ENCODE measurements at regions not wholly inside any gene's neighbourhood (a gene's known extent, or its start where the extent isn't known, plus 50 kb on each side); places are given as distances from the start of the nearest gene placed in this dataset.
A peak's percentile ranks its signal among the peaks of the same experiment; 100 is the strongest.

GRCh38 chr4:37542706-37543105 lies 143.5 kb downstream of the RELL1 start:
- H3K27me3 ChIP-seq (ENCODE audit: control insufficient read depth, insufficient read depth, low read length, poor library complexity, severe bottlenecking) = no peaks in the 10 kb centered on the region

GRCh38 chr4:37541956-37542355 lies 144.2 kb downstream of the RELL1 start:
- TF ChIP-seq CTCF (conservative IDR thresholded peaks at IDR 0.05) = no peak
- no peaks in the 10 kb centered on the region for H3K27me3 ChIP-seq (ENCODE audit: control insufficient read depth, insufficient read depth, low read length, poor library complexity, severe bottlenecking)
- H3K4me3 Mint-ChIP-seq = no peak overlapping the region
- H3K27ac ChIP-seq (ENCODE audit: low read depth, low read length) = no peak overlapping the region
- H3K36me3 ChIP-seq (ENCODE audit: control insufficient read depth, insufficient read depth, low read length) = no peaks in the 10 kb centered on the region
- H3K9ac ChIP-seq (ENCODE audit: extremely low read depth, low read length, poor library complexity, severe bottlenecking) = no peak overlapping the region
- H3K27ac Mint-ChIP-seq = no peak overlapping the region
- WGBS, 2 experiments (ENCODE audit: insufficient coverage in 1 of 2, insufficient read length in 1 of 2) = 91 to 100% methylated on average over 2 to 4 of the region's 4 CpGs
- H3K9me3 ChIP-seq (ENCODE audit: control insufficient read depth, low read length) = no peaks in the 10 kb centered on the region
- peaks cover 16% of the 10 kb centered on the region for H3K9me3 Mint-ChIP-seq
- no peak for DNase-seq
- H3K4me1 ChIP-seq (ENCODE audit: control insufficient read depth, insufficient read depth, low read length) = no peaks in the 10 kb centered on the region
- no peaks in the 10 kb centered on the region for H3K27me3 Mint-ChIP-seq (ENCODE audit: insufficient read depth)
- H3K36me3 Mint-ChIP-seq (ENCODE audit: low read depth) = no peaks in the 10 kb centered on the region
- peaks cover 14% of the 10 kb centered on the region for H3K4me1 Mint-ChIP-seq
- no peak overlapping the region for H3K4me3 ChIP-seq (ENCODE audit: low read length)

More at GRCh38 chr4:37542706-37543105, 143.5 kb downstream of the RELL1 start:
- no peak overlapping the region for H3K9ac ChIP-seq (ENCODE audit: extremely low read depth, low read length, poor library complexity, severe bottlenecking)
- peaks cover 14% of the 10 kb centered on the region for H3K4me1 Mint-ChIP-seq
- H3K4me1 ChIP-seq (ENCODE audit: control insufficient read depth, insufficient read depth, low read length) = no peaks in the 10 kb centered on the region
- H3K27me3 Mint-ChIP-seq (ENCODE audit: insufficient read depth) = no peaks in the 10 kb centered on the region
- no peaks in the 10 kb centered on the region for H3K36me3 ChIP-seq (ENCODE audit: control insufficient read depth, insufficient read depth, low read length)
- no peaks in the 10 kb centered on the region for H3K9me3 ChIP-seq (ENCODE audit: control insufficient read depth, low read length)
- no peak overlapping the region for H3K27ac Mint-ChIP-seq
- H3K9me3 Mint-ChIP-seq = peaks cover 22% of the 10 kb centered on the region
- peaks cover 3% of the 10 kb centered on the region for H3K36me3 Mint-ChIP-seq (ENCODE audit: low read depth)
- no peak overlapping the region for H3K4me3 Mint-ChIP-seq
- DNase-seq = no peak
- H3K4me3 ChIP-seq (ENCODE audit: low read length) = no peak overlapping the region
- H3K27ac ChIP-seq (ENCODE audit: low read depth, low read length) = no peak overlapping the region
- WGBS, 2 experiments (ENCODE audit: insufficient coverage in 1 of 2, insufficient read length in 1 of 2) = 88% methylated on average over 2 of the region's 2 CpGs; no CpG with 5 or more reads in 1 of the 2 experiments
- no peak for TF ChIP-seq CTCF (conservative IDR thresholded peaks at IDR 0.05)

- peak overlapping the region; percentile 86 for H3K27ac ChIP-seq (ENCODE audit: low read depth, low read length)
- no peak overlapping the region for H3K9ac ChIP-seq (ENCODE audit: extremely low read depth, low read length, poor library complexity, severe bottlenecking)
- no peak overlapping the region for H3K4me3 ChIP-seq (ENCODE audit: low read length)
- Mint-ChIP-seq H3K9me3 (peaks cover 5% of the 10 kb centered on the region), H3K27me3 (ENCODE audit: insufficient read depth) (no peaks in the 10 kb centered on the region), H3K27ac (no peak overlapping the region), H3K4me1 (peaks cover 14% of the 10 kb centered on the region), H3K36me3 (ENCODE audit: low read depth) (no peaks in the 10 kb centered on the region), H3K4me3 (no peak overlapping the region)
- DNase-seq = peak; percentile 49
- H3K9me3 ChIP-seq (ENCODE audit: control insufficient read depth, low read length) = no peaks in the 10 kb centered on the region
- no peak for TF ChIP-seq CTCF (conservative IDR thresholded peaks at IDR 0.05)
- H3K27me3 ChIP-seq (ENCODE audit: control insufficient read depth, insufficient read depth, low read length, poor library complexity, severe bottlenecking) = no peaks in the 10 kb centered on the region
- no peaks in the 10 kb centered on the region for H3K4me1 ChIP-seq (ENCODE audit: control insufficient read depth, insufficient read depth, low read length)
- WGBS, 2 experiments (ENCODE audit: insufficient coverage in 1 of 2, insufficient read length in 1 of 2) = 36% methylated on average over 2 of the region's 2 CpGs; no CpG with 5 or more reads in 1 of the 2 experiments
- H3K36me3 ChIP-seq (ENCODE audit: control insufficient read depth, insufficient read depth, low read length) = no peaks in the 10 kb centered on the region
Observed at GRCh38 chr4:37540486-37540885, 145.7 kb downstream of the RELL1 start.

All from endodermal cell (in vitro differentiated cells).